H9 (cell line): ENCODE measurements at regions not wholly inside any gene's neighbourhood (a gene's known extent, or its start where the extent isn't known, plus 50 kb on each side); places are given as distances from the start of the nearest gene placed in this dataset.

Experiments used
- DNase-seq: peaks from one replicate; pipeline ENCODE4 v3.0.0-alpha.2; 2017
- H2AFZ ChIP-seq: one replicate; pipeline ENCODE4 v1.6.1; 2013; ENCODE audit warnings: mild to moderate bottlenecking, low read length, control low read depth, moderate library complexity
- H2AK5ac ChIP-seq: 2 replicates; pipeline ENCODE4 v1.6.1; 2013; ENCODE audit warnings: low read length, control low read depth, mixed read lengths; ENCODE audit not compliant: insufficient read length
- H2BK120ac ChIP-seq: one replicate; pipeline ENCODE4 v1.6.1; 2013; ENCODE audit warnings: low read depth, mild to moderate bottlenecking, low read length, control low read depth, inconsistent platforms; ENCODE audit not compliant: poor library complexity, severe bottlenecking
- H2BK12ac ChIP-seq: 2 replicates; pipeline ENCODE4 v1.6.1; 2013; ENCODE audit warnings: low read length, control low read depth, mixed read lengths, low read depth; ENCODE audit not compliant: insufficient read length
- H2BK15ac ChIP-seq: 2 replicates; pipeline ENCODE4 v1.6.1; 2013; ENCODE audit warnings: low read depth, low read length, control low read depth
- H2BK20ac ChIP-seq: one replicate; pipeline ENCODE4 v1.6.1; 2013; ENCODE audit warnings: low read depth, mild to moderate bottlenecking, low read length, control low read depth, inconsistent platforms; ENCODE audit not compliant: poor library complexity, severe bottlenecking
- H2BK5ac ChIP-seq: 2 replicates; pipeline ENCODE4 v1.6.1; 2013; ENCODE audit warnings: low read length, control low read depth, mixed read lengths; ENCODE audit not compliant: insufficient read length
- H3K14ac ChIP-seq: 2 replicates; pipeline ENCODE4 v1.6.1; 2013; ENCODE audit warnings: low read length, control low read depth; ENCODE audit not compliant: insufficient read depth
- H3K18ac ChIP-seq: 2 replicates; pipeline ENCODE4 v1.6.1; 2013; ENCODE audit warnings: low read depth, mild to moderate bottlenecking, mixed read lengths, low read length, control low read depth; ENCODE audit not compliant: insufficient read length
- H3K23ac ChIP-seq: 2 replicates; pipeline ENCODE4 v1.6.1; 2013; ENCODE audit warnings: low read length, control low read depth, mixed read lengths, low read depth; ENCODE audit not compliant: insufficient read length
- H3K23me2 ChIP-seq: 2 replicates; pipeline ENCODE4 v1.6.1; 2013; ENCODE audit warnings: low read depth, mild to moderate bottlenecking, mixed read lengths, low read length, control low read depth; ENCODE audit not compliant: insufficient read length, poor library complexity, severe bottlenecking
- H3K27ac ChIP-seq: 2 replicates; pipeline ENCODE4 v1.5.1; 2013; ENCODE audit warnings: low read length, control low read depth, mixed read lengths, low read depth; ENCODE audit not compliant: insufficient read length
- H3K27me3 ChIP-seq: 2 replicates; pipeline ENCODE4 v1.6.1; 2013; ENCODE audit warnings: low read length, control low read depth, inconsistent platforms; ENCODE audit not compliant: insufficient read depth
- H3K4ac ChIP-seq: 2 replicates; pipeline ENCODE4 v1.6.1; 2013; ENCODE audit warnings: low read depth, mild to moderate bottlenecking, control low read depth, inconsistent platforms, low read length, moderate library complexity
- H3K4me1 ChIP-seq: 2 replicates; pipeline ENCODE4 v1.6.1; 2013; ENCODE audit warnings: low read length, control low read depth, inconsistent platforms; ENCODE audit not compliant: insufficient read depth
- H3K4me2 ChIP-seq: 2 replicates; pipeline ENCODE4 v1.6.1; 2013; ENCODE audit warnings: low read length, control low read depth, mixed read lengths; ENCODE audit not compliant: insufficient read length, insufficient read depth
- H3K56ac ChIP-seq: 2 replicates; pipeline ENCODE4 v1.6.1; 2013; ENCODE audit warnings: low read depth, mild to moderate bottlenecking, mixed read lengths, low read length, control low read depth; ENCODE audit not compliant: insufficient read length
- H3K79me1 ChIP-seq: 2 replicates; pipeline ENCODE4 v1.6.1; 2013; ENCODE audit warnings: low read depth, mild to moderate bottlenecking, moderate library complexity, low read length, control low read depth, inconsistent platforms; ENCODE audit not compliant: insufficient read depth, poor library complexity, severe bottlenecking
- H3K79me2 ChIP-seq: 2 replicates; pipeline ENCODE4 v1.6.1; 2013; ENCODE audit warnings: low read length, control low read depth, inconsistent platforms; ENCODE audit not compliant: insufficient read depth
- H3K9ac ChIP-seq: 2 replicates; pipeline ENCODE4 v1.6.1; 2013; ENCODE audit warnings: low read length, control low read depth, mixed read lengths; ENCODE audit not compliant: insufficient read length; ENCODE audit errors: extremely low read depth
- H3K9me3 ChIP-seq: one replicate; pipeline ENCODE4 v1.6.1; 2013; ENCODE audit warnings: low read depth, low read length, inconsistent platforms; ENCODE audit not compliant: control insufficient read depth
- H3T11ph ChIP-seq: one replicate; pipeline ENCODE4 v1.6.1; 2013; ENCODE audit warnings: mild to moderate bottlenecking, low read length, control low read depth, inconsistent platforms
- H4K20me1 ChIP-seq: one replicate; pipeline ENCODE4 v1.6.1; 2013; ENCODE audit not compliant: control insufficient read depth, insufficient read length, insufficient read depth
- H4K5ac ChIP-seq: 2 replicates; pipeline ENCODE4 v1.6.1; 2013; ENCODE audit warnings: low read depth, mild to moderate bottlenecking, mixed read lengths, low read length, control low read depth; ENCODE audit not compliant: insufficient read length
- H4K8ac ChIP-seq: replicated peaks from 2 replicates; pipeline ENCODE4 v1.6.1; 2013; ENCODE audit warnings: low read length, control low read depth, mixed read lengths, low read depth; ENCODE audit not compliant: insufficient read length
- H4K91ac ChIP-seq: 2 replicates; pipeline ENCODE4 v1.6.1; 2013; ENCODE audit warnings: low read depth, mild to moderate bottlenecking, moderate library complexity, mixed read lengths, low read length, control low read depth; ENCODE audit not compliant: insufficient read length
- H3K27ac Mint-ChIP-seq, 3 experiments: 2 replicates in 2 of 3; 3 replicates in 1 of 3; pipeline ENCODE4 v1.8.0; 2020 to 2021; ENCODE audit warnings: mixed read lengths in 3 of 3, mild to moderate bottlenecking in 1 of 3, moderate library complexity in 1 of 3
- H3K27me3 Mint-ChIP-seq: 2 replicates; pipeline ENCODE4 v1.8.0; 2021; ENCODE audit warnings: low read depth, mild to moderate bottlenecking, moderate library complexity, mixed read lengths
- H3K36me3 Mint-ChIP-seq, 3 experiments: 2 replicates in 2 of 3; 3 replicates in 1 of 3; pipeline ENCODE4 v1.8.0; 2020 to 2021; ENCODE audit warnings: low read depth in 3 of 3, mixed read lengths in 3 of 3; ENCODE audit not compliant: insufficient read depth in 1 of 3
- H3K4me1 Mint-ChIP-seq, 2 experiments: 2 replicates each; pipeline ENCODE4 v1.8.0; 2020; ENCODE audit warnings: mixed read lengths in 2 of 2
- H3K4me3 Mint-ChIP-seq, 2 experiments: 2 replicates in 1 of 2; 3 replicates in 1 of 2; pipeline ENCODE4 v1.8.0; 2020 to 2021; ENCODE audit warnings: mild to moderate bottlenecking in 2 of 2, mixed read lengths in 2 of 2, moderate library complexity in 1 of 2
- H3K9me3 Mint-ChIP-seq, 2 experiments: 2 replicates in 1 of 2; 3 replicates in 1 of 2; pipeline ENCODE4 v1.8.0; 2020; ENCODE audit warnings: mild to moderate bottlenecking in 2 of 2, mixed read lengths in 2 of 2, moderate library complexity in 1 of 2
- CTCF ChIP-seq: fragments of 200-600 bp; sonication (generic); conservative IDR thresholded peaks from 3 replicates; pipeline ENCODE4 v1.8.0; 2021; ENCODE audit warnings: antibody characterized with exemption, mild to moderate bottlenecking
- WGBS: extraction: QIAGEN DNeasy Blood & Tissue Kit; methylation state at CpG from one replicate; pipeline ENCODE4 v1.1.7; 2013; ENCODE audit warnings: missing lambda C conversion rate, low lambda C conversion rate, mixed read lengths; ENCODE audit not compliant: insufficient read length; ENCODE audit errors: extremely low coverage; 5-methylcytosine and 5-hydroxymethylcytosine counted together

DNA sequence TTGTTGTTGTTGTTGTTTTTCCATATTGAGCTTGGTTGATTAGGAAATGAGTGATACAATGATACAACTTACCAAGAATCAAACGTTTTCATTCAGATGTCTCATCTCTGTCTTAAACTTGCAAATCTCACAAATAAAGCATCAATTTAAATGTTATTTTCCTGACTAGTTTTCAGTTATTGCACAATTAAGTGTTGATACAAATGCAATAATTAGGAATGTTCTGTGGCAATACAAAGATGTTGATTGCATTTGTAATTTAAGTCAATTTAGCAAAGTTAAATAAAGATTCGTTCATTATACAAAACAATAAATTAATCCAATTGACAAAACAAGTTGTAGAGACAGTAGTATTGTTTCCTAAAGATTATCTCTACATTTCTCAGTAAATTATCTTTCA lies 392.3 kb upstream of the ZNF804A start:
- H3K79me2 ChIP-seq: no peaks in the 10 kb centered on the region
- H3K9ac ChIP-seq: no peak overlapping the region
- H2BK5ac ChIP-seq: no peak overlapping the region
- no peak overlapping the region for H4K91ac ChIP-seq
- no peak for TF ChIP-seq CTCF
- H3K9me3 ChIP-seq: no peaks in the 10 kb centered on the region
- no peak overlapping the region for H3K4ac ChIP-seq
- no peak overlapping the region for H3K4me2 ChIP-seq
- no peak overlapping the region for H2BK12ac ChIP-seq
- Mint-ChIP-seq H3K4me1 (no peaks in the 10 kb centered on the region), H3K4me3 (no peak overlapping the region), H3K36me3 (no peaks in the 10 kb centered on the region; a peak in 1 of 7 replicates), H3K27me3 (no peaks in the 10 kb centered on the region), H3K9me3 (no peaks in the 10 kb centered on the region), H3K27ac (no peak overlapping the region)
- no peaks in the 10 kb centered on the region for H3K4me1 ChIP-seq
- no peak overlapping the region for H3K27ac ChIP-seq
- no peak overlapping the region for H3K23ac ChIP-seq
- no peak overlapping the region for H2BK15ac ChIP-seq
- H3K23me2 ChIP-seq: no peaks in the 10 kb centered on the region
- H3K18ac ChIP-seq: no peak overlapping the region
- no peak overlapping the region for H2AK5ac ChIP-seq
- H2BK20ac ChIP-seq: no peak overlapping the region
- no peak overlapping the region for H2AFZ ChIP-seq
- no peak overlapping the region for H3T11ph ChIP-seq
- H3K14ac ChIP-seq: no peak overlapping the region
- H2BK120ac ChIP-seq: no peak overlapping the region
- H4K5ac ChIP-seq: no peak overlapping the region
- no peak overlapping the region for H3K56ac ChIP-seq
- no peak overlapping the region for H4K8ac ChIP-seq
- H3K79me1 ChIP-seq: no peaks in the 10 kb centered on the region
- H3K27me3 ChIP-seq: no peaks in the 10 kb centered on the region
- DNase-seq: no peak
- no peaks in the 10 kb centered on the region for H4K20me1 ChIP-seq
- WGBS: no CpG with 5 or more reads among the region's 2 CpGs
